Spleen (tissue), 11 donors: ENCODE measurements at regions not wholly inside any gene's neighbourhood (a gene's known extent, or its start where the extent isn't known, plus 50 kb on each side); places are given as distances from the start of the nearest gene placed in this dataset.

ENCODE experiments used
- DNase-seq: peaks from one replicate; pipeline ENCODE4 v3.0.0-alpha.2; 2020
- H3K27ac ChIP-seq, 8 donors: fragments of 200-600 bp; sonication (generic) in 7 of 8; 1 replicate in 4 of 8; 2 replicates in 4 of 8; pipeline versions ENCODE4 v1.5.0 to v1.8.0; 2016 to 2021; ENCODE audit warnings: inconsistent platforms in 4 of 8, mild to moderate bottlenecking in 4 of 8, moderate library complexity in 1 of 8
- H3K27me3 ChIP-seq, 7 donors: fragments of 200-600 bp; sonication (generic) in 6 of 7; replicated peaks in 1 of 7; 1 replicate in 4 of 7; 2 replicates in 3 of 7; pipeline versions ENCODE4 v1.5.0 to v1.8.0; 2016 to 2021; ENCODE audit warnings: inconsistent platforms in 3 of 7, mild to moderate bottlenecking in 1 of 7
- H3K36me3 ChIP-seq, 6 donors: fragments of 200-600 bp; sonication (generic) in 5 of 6; 1 replicate in 4 of 6; 2 replicates in 2 of 6; pipeline versions ENCODE4 v1.5.0 to v1.8.0; 2016 to 2021; ENCODE audit warnings: inconsistent platforms in 2 of 6
- H3K4me1 ChIP-seq, 6 donors: fragments of 200-600 bp; sonication (generic) in 5 of 6; 1 replicate in 3 of 6; 2 replicates in 3 of 6; pipeline versions ENCODE4 v1.5.0 to v1.8.0; 2016 to 2021; ENCODE audit warnings: inconsistent platforms in 3 of 6
- H3K4me3 ChIP-seq, 8 donors: fragments of 200-600 bp; sonication (generic) in 7 of 8; 1 replicate in 4 of 8; 2 replicates in 4 of 8; pipeline versions ENCODE4 v1.5.0 to v1.8.0; 2016 to 2021; ENCODE audit warnings: inconsistent platforms in 4 of 8, mild to moderate bottlenecking in 4 of 8, moderate library complexity in 2 of 8
- H3K9me3 ChIP-seq, 8 donors: fragments of 200-600 bp; sonication (generic) in 7 of 8; 1 replicate in 4 of 8; 2 replicates in 4 of 8; pipeline versions ENCODE4 v1.5.0 to v1.8.0; 2016 to 2021; ENCODE audit warnings: inconsistent platforms in 4 of 8
- CTCF ChIP-seq, 11 experiments: fragments of 200-600 bp in 7 of 11; fragments of 450-650 bp in 4 of 11; sonication (generic) in 4 of 11; IDR thresholded peaks in 8 of 11; conservative IDR thresholded peaks in 3 of 11; 1 replicate in 7 of 11; 2 replicates in 4 of 11; pipeline versions ENCODE4 v1.4.0 to v1.8.0; 2016 to 2021; ENCODE audit warnings: antibody characterized with exemption in 11 of 11, inconsistent platforms in 4 of 11, mild to moderate bottlenecking in 1 of 11
- POLR2A ChIP-seq, 3 donors: fragments of 450-650 bp; IDR thresholded peaks; one replicate each; pipeline ENCODE4 v1.5.1; 2017; ENCODE audit warnings: antibody characterized with exemption in 3 of 3, mild to moderate bottlenecking in 1 of 3
- POLR2AphosphoS5 ChIP-seq, 3 donors: sonication (generic); formaldehyde crosslinking; IDR thresholded peaks; one replicate each; pipeline ENCODE4 v1.5.1; 2017; ENCODE audit warnings: antibody characterized with exemption in 3 of 3
- WGBS, 5 donors: extraction: QIAGEN DNeasy Blood & Tissue Kit in 3 of 5; methylation state at CpG; one replicate each; pipeline versions ENCODE4 v1.1.5 to v1.1.7; 2013 to 2018; 5-methylcytosine and 5-hydroxymethylcytosine counted together
- intact Hi-C: fragments of 100-400 bp; cut with DNase I; formaldehyde crosslinking; loops from one replicate; pipeline ENCODE4 v1.15.0; 2023; ENCODE audit warnings: low total_unique reads
- donor health status: healthy with polysubstance abuse.
- donor health status: DM: no; HTN: no; CAD: no; lungs with moderate emphysema.
- donor health status: DM: no; HTN: no; CAD: no.
- donor health status: Bipolar disorder and iron deficiency.
- donor health status: healthy.
- donor health status: DM: no; HTN: no; CAD: no.
- donor health status: DM: yes; HTN: yes; CAD: no.

GRCh38 chr15:94844198-94844537 is 612.8 kb downstream of the MCTP2 start:
- DNase-seq, result no peak
- Histone ChIP-seq H3K9me3 (peaks cover 0 to 17% (median 12%) of the 10 kb centered on the region in 8 donors), H3K4me1 (peaks cover 0 to 24% (median 12%) of the 10 kb centered on the region in 6 donors), H3K36me3 (no peaks in the 10 kb centered on the region), H3K27ac (peak overlapping the region; percentile 69 to 87 (median 81)), H3K4me3 (no peak overlapping the region), H3K27me3 (peaks cover 0 to 40% (median 0%) of the 10 kb centered on the region in 7 donors)
- no peak for TF ChIP-seq CTCF (IDR thresholded peaks at IDR 0.05 in 8 of 11, conservative IDR thresholded peaks at IDR 0.05 in 3 of 11)
- no peak for TF ChIP-seq POLR2A (IDR thresholded peaks at IDR 0.05)
- TF ChIP-seq POLR2AphosphoS5 (IDR thresholded peaks at IDR 0.05), result no peak
- intact Hi-C loops, result loop anchor here (10.0 kb wide), 1 partner anchor 169 kb away; no protein-coding TSS in a partner anchor
- WGBS, 5 donors, result 19 to 35% (median 24%) methylated on average over 5 of the region's 5 CpGs

DNA sequence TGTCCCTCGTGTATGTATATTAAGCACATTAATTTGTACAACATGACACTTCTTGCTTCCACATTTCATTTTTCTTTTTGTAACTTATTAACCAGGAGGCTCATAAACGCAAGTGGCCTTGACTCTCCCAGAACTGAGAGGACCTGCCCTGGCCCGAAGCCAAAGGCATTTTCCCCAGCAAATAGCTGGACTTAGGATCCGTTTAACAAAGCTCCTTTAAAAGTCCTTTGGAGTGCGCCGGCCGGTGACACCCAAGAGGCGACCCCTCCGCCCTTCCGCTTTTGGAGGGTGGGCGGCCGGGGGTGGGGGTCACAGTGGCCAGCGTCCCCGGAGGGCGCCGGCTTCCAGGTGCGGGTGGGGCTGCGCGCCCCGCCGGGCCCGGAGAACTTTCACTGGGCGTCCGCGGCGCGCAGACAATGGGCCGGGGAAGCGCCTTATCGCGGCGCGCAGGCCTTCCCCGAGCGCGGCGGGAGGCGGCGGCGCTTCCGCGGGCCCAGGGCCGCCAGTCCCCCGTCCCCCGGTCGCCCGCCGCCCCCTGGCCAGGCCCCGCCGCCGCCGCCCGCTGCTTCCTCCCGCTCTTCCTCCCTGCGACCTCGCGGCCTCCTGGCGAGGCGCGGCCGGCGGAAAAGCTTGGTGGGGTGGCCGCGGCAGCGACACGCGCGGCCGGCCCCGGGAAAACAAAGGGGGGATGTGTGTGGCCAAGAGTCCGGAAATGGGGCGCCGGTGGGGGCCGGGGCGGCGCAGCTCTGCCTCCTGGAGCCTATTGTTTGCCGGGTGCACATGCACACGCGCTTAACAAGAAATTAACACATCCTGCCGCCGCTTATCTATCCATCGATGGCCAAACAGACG is 613.4 kb downstream of the MCTP2 start:
- H3K4me3 ChIP-seq, result peak overlapping the region in 2 of 8 donors; percentile 27 to 43
- DNase-seq, result peak; percentile 88
- intact Hi-C loops, result loop anchor here (10.0 kb wide), 1 partner anchor 170 kb away; no protein-coding TSS in a partner anchor
- WGBS, 5 donors, result 1 to 3% (median 3%) methylated on average over 20 to 83 of the region's 83 CpGs
- peaks cover 0 to 40% (median 0%) of the 10 kb centered on the region in 7 donors for H3K27me3 ChIP-seq
- no peak for TF ChIP-seq POLR2A (IDR thresholded peaks at IDR 0.05)
- TF ChIP-seq CTCF (IDR thresholded peaks at IDR 0.05 in 8 of 11, conservative IDR thresholded peaks at IDR 0.05 in 3 of 11), result peak in 4 of 11 experiments; percentile 6 to 21 (median 18)
- peak; percentile 57 to 83 (median 80) for TF ChIP-seq POLR2AphosphoS5 (IDR thresholded peaks at IDR 0.05)
- H3K27ac ChIP-seq, result peak overlapping the region; percentile 69 to 87 (median 81)
- peaks cover 0 to 24% (median 12%) of the 10 kb centered on the region in 6 donors for H3K4me1 ChIP-seq
- H3K9me3 ChIP-seq, result peaks cover 0 to 17% (median 12%) of the 10 kb centered on the region in 8 donors
- no peaks in the 10 kb centered on the region for H3K36me3 ChIP-seq

- Histone ChIP-seq H3K36me3 (no peaks in the 10 kb centered on the region), H3K27me3 (peaks cover 0 to 40% (median 0%) of the 10 kb centered on the region in 7 donors), H3K4me3 (peak overlapping the region in 1 of 8 donors; percentile 43), H3K9me3 (peaks cover 0 to 17% (median 12%) of the 10 kb centered on the region in 8 donors), H3K27ac (peak overlapping the region; percentile 54 to 87 (median 80)), H3K4me1 (peaks cover 0 to 24% (median 12%) of the 10 kb centered on the region in 6 donors)
- 6 to 14% (median 11%) methylated on average over 9 of the region's 9 CpGs for WGBS, 5 donors
- TF ChIP-seq POLR2AphosphoS5 (IDR thresholded peaks at IDR 0.05), result peak in 1 of 3 donors; percentile 6
- TF ChIP-seq CTCF (IDR thresholded peaks at IDR 0.05 in 8 of 11, conservative IDR thresholded peaks at IDR 0.05 in 3 of 11), result no peak
- DNase-seq, result no peak
- intact Hi-C loops, result loop anchor here (10.0 kb wide), 1 partner anchor 171 kb away; no protein-coding TSS in a partner anchor
These were observed 614.0 kb downstream of the MCTP2 start for GRCh38 chr15:94845390-94845716.

DNA sequence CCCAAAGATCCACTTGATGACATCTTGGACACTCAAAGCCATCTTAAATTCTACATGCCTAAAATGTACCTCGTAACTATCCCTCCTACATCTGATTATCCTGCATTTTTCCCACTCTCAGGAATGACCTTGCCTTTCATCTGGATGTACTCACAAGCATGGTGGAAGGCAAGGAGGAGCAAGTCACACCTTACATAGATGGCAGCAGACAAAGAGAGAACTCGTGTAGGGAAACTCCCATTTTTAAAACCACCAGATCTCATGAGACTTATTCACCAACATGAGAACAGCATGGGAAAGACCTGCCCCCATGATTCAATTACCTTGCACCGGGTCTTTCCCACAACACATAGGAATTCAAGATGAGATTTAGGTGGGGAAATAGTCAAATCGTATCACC is 616.0 kb downstream of the MCTP2 start:
- intact Hi-C loops, result loop anchor here (10.0 kb wide), 1 partner anchor 173 kb away; no protein-coding TSS in a partner anchor
- Histone ChIP-seq H3K4me3 (no peak overlapping the region), H3K27me3 (peaks cover 0 to 40% (median 0%) of the 10 kb centered on the region in 7 donors), H3K4me1 (peaks cover 0 to 24% (median 12%) of the 10 kb centered on the region in 6 donors), H3K27ac (no peak overlapping the region), H3K9me3 (peaks cover 0 to 3% (median 0%) of the 10 kb centered on the region in 8 donors), H3K36me3 (no peaks in the 10 kb centered on the region)
- 80 to 92% (median 85%) methylated on average over 4 of the region's 4 CpGs for WGBS, 5 donors
- no peak for DNase-seq
- TF ChIP-seq CTCF (IDR thresholded peaks at IDR 0.05 in 8 of 11, conservative IDR thresholded peaks at IDR 0.05 in 3 of 11), result no peak
- TF ChIP-seq POLR2A (IDR thresholded peaks at IDR 0.05), result no peak
- TF ChIP-seq POLR2AphosphoS5 (IDR thresholded peaks at IDR 0.05), result no peak
